Fibroblast of skin of abdomen (primary cell): ENCODE measurements at regions not wholly inside any gene's neighbourhood (a gene's known extent, or its start where the extent isn't known, plus 50 kb on each side); places are given as distances from the start of the nearest gene placed in this dataset.
"Not testable (repeated sequence)": the region's sequence is repeated elsewhere in the genome, so short reads cannot be mapped to it uniquely, and the experiment has no call there.

Experiments
- DNase-seq: peaks from one replicate; pipeline ENCODE4 v3.0.0-alpha.2; 2013

DNA sequence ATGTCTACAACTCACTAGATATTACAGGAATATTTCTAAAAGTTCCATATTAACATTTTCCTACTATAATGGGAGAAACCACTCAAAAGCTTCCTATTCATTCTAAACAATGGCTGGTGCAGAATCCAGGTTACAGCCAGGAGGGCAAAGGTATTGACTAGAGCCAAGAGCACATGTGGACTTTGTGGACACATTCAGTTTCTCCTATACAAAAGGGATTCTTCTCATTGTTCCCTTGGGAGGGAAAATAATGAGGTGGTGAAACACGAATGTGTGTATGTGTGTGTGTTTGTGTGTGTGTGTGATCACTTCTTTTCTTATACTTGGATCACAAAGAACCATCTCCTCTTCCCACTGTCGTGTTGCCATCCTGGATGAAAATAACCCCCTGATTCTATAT, 1000.0 kb downstream of the ADGRL2 start:
- no peak for DNase-seq

DNA sequence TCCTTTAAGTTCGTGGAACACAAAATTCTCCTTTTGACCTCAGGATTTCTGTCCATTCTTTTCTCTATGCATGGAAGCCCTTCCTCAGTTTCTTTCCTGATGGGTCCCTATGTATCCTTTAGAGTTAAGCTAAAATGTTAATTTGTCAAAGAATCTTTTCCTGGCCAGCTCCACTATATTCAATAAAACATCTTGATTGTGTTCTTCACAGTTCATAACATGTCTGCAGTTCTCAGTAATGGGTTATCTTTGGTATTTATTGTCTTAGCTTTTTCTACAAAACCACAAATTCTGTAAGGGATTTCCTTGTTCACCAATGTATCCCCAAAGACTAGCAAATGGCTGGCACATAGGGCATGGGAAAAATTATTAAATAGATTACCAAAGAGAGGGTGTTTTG, 998.5 kb downstream of the ADGRL2 start:
- DNase-seq = no peak

DNA sequence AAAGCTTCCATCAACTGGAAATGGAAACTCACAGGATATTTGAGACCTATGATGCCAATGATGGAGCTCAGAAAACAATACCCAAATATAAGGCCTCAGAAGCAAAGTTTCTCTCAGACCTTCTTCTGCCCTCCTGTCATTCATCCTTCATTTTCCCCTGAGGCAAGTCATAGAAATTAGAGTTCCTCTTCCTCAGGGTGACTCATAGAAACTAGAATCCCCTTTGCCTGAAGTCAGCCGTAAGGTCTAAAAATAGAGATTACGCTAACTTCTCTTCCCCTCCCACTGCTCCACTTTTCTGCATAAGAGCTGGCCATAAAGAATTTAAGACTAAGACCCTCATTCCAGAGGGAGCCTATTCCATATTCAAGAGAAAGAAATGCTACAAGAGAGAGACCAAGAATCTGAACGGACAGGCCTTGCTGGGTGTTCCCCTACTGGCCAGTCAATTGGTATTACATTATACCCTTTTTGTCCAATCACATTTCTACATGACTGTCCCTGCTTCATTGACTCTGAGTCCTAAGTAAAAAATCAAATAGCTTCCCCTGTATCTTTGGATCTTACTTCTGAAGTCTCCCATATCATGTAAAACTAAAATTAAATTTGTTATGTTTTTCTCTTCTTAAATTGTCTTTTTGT, 994.9 kb downstream of the ADGRL2 start:
- no peak for DNase-seq

DNA sequence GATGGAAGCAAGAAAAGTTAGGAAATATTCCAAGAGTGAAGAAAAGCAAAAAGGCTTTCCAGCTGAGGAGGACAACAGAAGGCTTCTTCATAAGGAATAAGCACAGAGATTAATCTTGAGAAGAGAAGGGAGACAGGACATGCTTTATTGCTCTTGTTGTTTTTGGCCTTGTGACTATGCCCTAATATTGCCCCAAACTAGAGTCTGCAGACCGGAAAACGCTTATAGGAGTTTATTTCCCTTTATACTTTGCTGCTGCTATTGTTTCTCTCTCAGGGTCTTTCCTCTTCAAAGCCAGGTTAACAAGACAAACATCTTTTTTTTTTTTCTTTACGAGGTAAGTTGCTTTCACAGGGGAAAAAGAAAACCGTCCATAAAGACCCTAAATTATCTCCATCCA, 991.4 kb downstream of the ADGRL2 start:
- DNase-seq = no peak

DNA sequence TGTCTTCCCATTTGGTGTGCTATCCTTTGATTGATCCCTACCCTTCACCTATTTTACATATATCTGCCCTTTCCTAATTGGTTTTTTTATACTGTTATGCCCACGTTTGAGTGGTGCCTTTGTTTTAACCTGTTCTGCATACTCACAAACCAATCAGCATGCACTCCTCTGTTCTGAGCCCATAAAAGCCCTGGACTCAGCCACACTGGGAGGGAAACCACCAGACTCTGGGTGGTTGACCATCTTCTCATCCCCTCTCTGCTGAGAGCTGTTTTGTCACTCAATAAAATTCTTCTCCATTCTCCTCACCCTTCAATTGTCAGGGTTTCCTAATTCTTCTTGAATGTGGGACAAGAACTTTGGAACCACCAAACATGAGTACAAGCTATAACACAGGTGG, 989.8 kb downstream of the ADGRL2 start:
- DNase-seq = no peak

DNA sequence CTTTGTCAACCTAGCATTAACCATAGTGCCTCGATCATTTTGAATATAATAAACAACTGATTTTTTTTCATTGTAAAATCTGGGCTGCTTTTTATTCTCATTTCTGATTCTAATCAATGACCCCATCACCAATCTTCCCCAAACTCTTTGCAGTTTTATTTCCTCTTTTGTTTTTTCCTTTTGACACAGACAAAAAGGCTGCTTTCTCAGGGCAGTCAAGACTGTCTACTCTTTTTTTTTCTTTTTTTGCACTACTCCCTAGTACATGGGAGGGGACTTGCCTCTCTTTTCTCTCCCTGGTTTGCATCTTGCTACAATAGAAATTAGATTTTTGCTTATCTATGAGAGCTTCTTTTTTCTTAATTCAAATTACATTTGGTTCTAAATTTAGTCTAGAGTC, 987.9 kb downstream of the ADGRL2 start:
- DNase-seq = no peak

DNA sequence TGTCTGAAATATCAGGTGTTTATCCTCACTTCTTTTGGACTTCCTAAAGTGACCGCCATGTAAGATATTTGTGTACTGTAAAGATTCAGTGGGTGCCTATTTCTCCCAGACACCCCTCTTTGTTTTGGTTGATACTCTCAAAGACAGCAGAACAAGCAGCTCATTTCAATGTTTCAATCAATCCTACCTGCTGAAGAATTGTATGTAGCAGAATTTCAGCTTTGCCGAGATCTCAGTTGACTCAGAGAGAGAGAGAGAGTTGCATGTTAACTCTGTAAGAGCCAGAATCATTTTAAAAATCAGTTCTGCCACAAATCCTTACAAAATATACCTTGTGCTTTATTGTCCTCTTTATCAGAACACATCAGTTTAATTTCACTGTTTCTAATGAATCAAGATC, 987.3 kb downstream of the ADGRL2 start:
- DNase-seq = no peak

DNA sequence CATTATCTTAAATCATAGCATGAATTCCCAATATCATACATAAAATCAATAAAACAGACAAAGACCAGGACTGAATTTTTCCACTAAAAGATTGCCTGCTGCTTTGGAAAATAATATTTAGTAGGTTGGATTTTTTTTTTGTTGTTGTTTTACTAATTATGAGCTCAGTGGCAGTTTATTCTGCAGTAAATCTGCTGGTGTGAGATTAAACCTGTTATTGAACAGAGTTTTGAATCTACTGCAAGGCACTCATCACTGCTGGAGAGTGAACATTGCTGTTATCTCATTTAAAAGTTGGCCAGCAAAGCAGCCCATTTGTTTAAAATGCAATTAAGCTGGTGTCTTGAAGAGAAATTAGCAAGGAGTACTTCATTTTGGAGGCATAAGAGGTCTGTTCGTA, 986.1 kb downstream of the ADGRL2 start:
- no peak for DNase-seq

DNA sequence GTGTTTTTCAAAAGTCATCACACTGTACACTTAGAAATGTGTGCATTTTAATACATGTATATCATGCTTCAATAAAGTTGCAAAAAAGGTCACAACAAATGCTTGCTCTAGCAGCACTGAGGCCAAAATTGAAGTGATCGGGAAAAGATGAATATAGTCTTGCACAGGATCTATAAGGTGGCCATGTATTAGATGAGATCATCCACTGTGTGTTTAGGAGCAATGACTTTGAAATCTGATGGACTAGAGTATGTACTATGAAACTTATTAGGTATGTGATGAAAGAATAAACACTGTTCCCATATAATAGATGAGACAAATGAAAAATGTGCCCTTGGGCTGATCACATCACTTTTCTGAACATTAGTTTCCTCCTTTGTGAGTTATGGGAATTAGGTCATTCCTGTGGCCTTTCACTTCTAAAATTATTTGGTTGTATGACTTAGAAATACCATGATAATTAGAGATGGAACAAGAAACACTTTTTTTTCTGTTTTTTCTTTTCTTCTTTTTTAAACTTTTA, 984.6 kb downstream of the ADGRL2 start:
- DNase-seq = peak; percentile 36

DNA sequence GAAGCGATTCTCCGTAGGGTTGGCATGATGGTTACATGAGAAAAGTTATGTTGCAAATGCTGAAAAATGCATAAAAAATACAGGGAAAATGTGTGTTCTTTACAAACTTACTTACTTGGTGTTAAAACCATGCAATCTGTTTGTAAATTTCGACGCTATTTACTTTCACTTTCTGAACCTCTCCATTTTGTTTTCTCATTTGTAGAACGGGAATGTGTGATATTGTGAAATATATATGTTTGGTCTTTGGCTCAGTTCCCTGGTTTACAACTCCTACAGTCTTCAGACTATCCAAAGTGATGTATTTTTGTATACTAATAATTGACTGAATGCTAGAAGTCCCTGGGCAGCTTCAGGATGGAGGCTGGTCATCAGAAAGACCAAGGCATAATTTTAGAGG, 982.3 kb downstream of the ADGRL2 start:
- DNase-seq = no peak

DNA sequence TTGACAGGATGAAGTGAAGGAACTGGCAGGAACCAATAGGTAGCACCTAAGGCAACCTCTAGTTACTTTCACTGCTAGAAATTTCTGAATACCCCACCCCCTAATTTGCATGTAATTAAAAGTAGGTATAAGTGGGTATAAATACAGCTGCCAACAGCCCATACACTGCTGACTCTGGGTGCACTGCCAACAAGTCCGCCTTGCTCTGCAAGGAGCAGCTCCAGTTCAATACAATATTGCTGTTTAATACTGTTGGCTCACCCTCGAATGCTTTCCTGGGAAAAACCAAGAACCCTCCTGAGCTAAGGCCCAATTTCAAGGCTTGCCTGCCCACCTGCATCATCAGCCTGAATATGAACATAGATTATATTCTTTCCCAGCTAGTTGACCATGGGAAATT, 981.9 kb downstream of the ADGRL2 start:
- no peak for DNase-seq

DNA sequence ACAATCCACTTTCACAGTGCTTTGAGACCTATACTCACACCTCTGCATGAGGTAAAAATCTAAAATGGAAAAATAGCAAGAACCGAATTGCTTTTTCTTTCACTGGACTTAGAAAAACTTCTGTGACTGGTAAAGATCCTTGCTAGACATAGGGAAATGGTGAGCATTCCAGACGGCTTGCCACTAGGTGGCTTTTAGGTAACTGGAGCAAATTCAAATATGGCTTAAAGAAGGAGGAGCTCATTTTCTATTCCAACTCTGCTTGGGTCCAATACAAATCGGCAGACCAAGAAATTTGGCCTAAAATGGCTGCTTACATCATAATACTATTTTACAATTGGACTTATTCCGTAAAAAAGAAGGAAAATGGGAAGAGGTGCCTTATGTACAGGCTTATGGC, 977.9 kb downstream of the ADGRL2 start:
- DNase-seq = no peak

DNA sequence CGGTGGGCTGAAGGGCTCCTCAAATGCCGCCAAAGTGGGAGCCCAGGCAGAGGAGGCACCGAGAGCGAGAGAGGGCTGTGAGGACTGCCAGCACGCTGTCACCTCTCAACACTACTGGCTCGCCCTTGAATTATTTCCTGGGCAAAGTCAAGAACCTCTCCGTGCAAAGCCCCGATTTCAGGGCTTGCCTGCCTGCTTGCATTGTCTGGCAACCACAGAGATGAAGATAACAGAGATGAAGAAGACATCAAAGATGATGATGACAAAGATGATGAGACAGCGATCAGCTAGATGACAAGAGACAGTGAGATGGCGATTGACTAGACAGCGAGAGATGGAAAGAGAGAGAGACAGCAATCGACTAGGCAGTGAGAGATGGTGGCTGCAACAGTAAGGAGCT, 976.5 kb downstream of the ADGRL2 start:
- no peak for DNase-seq

DNA sequence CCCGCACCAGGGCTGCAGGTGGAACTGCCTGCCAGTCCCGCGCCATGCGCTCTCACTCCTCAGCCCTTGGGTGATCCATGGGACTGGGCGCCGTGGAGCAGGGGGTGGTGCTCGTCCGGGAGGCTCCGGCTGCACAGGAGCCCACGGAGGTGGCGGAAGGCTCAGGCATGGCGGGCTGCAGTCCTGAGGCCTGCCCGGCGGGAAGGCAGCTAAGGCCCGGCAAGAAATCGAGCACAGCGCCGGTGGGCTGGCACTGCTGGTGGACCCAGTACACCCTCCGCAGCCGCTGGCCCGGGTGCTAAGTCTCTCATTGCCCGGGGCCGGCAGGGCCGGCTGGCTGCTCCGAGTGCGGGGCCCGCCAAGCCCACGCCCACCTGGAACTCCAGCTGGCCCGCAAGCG, 976.0 kb downstream of the ADGRL2 start:
- DNase-seq = not testable (repeated sequence)

DNA sequence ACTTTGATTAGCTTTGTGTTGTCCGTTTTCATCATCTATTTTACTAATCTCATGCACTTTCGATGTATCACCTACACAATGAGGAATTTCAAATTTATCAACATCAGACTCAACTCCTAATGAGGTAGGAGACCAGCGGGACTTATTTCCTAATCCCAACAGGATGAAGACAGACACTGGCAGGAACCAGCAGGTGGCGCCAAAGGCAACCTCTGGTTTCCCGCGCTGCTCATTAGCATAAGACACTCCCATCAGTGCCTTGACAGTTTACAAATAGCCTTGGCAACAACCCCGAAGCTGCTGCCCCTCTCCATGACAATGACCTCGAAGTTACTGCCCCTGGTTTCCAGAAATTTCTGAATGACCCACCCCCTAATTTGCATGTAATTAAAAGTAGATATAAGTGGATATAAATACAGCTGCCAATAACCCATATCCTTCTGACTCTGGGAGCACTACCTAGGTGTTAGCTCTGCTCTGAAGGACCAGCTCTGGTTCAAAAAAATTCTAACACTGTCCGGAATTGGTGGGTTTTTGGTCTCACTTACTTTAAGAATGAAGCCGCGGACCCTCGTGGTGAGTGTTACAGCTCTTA, 974.8 kb downstream of the ADGRL2 start:
- no peak for DNase-seq

DNA sequence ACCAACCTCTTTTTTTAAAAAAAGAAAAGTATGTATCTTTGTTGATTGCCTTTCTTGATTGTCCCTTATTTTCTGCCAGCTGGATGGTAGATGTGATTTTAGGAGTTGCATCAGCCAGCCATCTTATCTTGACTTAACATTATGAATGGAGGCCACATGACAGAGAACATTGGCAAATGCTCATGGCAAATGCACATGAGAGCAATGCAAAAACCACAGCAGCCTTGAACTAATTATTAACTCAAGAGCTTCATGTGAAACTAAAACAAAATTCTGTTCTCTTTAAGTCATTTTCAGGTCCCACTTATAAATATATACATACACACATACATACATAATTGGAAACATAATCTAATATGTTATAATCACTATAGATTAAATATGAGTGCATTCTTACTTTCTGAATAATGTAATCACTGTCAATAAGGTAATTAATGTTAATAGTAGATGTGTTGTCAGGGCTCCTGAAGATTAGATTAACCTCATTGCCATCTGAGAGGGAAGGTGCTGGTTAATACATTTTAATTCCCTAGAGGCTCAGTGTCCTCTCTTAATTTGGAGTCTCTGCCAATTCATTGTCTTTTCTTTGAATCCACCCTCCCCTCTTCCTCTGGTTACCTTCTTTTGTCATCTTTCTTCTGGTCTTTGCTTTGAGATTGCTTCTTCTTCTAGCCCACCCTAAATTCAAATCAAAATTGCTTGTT, 962.2 kb downstream of the ADGRL2 start:
- peak; percentile 9 for DNase-seq

DNA sequence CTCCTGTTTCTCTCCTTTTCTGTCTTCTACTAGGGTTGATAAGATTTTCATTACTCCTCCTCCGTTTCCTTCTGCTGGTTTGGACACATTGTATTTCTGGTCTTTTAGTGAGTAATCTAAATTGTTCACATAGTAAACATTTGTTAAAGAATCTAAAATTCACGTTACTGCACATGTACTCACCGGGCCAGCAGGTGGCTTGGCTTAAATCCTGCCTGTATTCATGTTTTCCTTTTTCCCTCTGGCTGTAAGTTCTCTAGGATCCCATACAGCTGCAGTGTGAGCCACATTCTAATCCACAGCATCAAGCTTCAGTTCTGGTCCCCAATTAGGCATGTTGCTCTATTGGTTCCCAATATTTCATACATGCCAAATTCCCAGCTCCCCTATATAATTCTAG, 958.3 kb downstream of the ADGRL2 start:
- no peak for DNase-seq

DNA sequence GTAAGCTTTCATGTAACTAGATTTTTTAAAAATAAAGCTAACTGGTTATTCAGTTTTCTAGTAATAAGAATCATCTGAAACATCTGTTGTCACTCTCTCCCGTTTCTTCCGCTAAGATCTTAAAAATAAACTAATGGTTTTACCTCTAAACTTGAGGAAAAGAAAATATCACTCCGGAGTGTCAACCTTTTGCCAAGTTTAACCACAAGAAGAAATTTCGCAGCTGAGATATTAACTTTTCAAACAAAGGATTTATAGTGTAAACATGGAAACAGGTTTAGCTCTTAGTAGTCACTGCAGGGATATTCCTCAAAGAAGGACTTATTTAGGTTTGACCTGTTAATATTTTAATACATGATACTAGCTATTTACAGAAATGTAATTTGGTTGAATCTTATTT, 954.9 kb downstream of the ADGRL2 start:
- no peak for DNase-seq

DNA sequence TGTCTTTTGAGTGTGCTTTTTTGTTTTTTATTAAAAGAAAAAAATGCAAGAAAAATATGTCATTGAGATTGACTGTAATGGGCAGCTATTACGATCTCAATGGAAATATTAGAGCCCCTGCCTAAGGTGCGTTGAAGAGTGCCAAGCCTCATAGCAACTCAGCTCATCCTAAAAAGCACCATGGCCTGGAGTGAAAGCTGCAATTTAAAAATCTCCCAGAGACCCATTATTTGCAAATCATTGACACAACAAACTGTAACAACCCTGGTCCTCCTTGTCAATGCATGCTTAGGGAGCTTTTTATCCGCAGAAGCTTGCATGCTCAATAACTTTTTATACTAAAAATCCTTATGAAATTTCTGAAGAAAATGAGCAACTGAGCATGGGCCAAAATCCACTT, 954.5 kb downstream of the ADGRL2 start:
- no peak for DNase-seq

DNA sequence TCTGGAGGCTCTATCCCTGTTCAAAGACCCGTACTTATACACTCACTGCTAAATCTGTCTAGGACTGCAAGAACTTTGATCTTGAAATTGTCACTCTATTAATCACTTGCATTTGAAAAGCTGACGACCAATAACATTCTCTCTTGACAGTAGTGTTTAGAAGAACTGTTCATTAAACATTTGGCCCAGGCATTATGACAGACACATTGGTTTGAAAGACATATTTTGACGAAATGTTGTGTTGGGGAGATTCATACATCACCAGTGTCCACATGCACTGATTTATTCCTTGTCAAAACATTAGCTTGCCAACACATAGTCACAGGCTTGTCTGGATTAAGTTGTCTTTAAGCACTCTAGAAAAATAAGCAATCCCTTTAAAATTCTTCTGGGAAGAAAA, 951.3 kb downstream of the ADGRL2 start:
- DNase-seq = peak; percentile 61

DNA sequence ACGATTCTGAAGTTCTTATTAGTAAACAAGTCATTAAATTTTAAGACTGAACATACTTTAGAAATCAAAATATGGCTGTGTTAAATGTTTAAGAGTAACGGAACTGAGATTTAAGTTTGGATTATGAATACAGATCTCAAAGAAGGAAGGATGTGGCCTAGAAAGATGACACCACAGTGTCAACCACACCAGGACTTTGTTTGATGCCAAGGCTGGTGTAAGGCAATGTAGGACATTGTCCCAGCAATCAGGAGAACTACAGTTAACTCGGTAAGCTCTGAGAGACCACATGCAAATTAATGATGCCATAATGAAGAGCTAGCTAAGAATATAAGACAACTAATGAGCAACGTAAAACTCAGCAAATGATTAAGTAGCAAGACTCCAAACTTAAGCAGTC, 932.9 kb downstream of the ADGRL2 start:
- DNase-seq = no peak

DNA sequence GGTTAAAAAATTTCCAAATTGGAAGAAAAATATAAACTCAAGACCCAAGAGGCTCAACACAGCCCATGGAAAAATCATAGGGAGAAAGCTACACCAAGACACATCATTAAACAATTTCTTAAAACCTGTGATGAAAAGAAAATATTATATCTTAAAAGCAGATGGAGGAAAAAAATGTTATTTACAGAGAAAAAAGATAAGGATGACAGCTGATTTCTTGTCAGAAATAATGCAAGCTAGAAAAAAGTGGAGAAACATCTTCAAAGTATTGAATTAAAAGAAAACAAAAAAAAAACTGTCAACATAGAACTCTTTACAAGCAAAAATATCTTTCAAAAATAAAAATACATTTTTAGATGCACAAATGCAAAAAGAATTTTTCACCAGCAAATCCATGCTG, 930.5 kb downstream of the ADGRL2 start:
- DNase-seq = no peak

DNA sequence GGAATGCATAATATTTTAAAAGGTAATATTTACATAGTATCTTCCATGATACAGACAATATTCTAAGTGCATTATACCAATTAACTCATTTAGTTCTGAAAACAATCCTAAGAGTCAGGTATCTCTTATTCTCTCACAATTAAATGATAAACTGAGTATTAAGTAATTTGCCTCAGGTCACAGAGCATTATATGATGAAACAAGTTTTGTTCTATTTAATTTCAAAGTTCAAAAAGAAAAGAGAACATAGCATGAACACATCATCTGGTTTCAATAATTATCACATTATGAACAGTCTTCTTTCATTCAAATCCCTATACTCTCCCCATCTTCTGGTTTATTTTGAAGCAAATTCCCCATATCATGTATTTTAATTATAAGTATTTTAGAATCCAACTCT, 927.5 kb downstream of the ADGRL2 start:
- DNase-seq = no peak

DNA sequence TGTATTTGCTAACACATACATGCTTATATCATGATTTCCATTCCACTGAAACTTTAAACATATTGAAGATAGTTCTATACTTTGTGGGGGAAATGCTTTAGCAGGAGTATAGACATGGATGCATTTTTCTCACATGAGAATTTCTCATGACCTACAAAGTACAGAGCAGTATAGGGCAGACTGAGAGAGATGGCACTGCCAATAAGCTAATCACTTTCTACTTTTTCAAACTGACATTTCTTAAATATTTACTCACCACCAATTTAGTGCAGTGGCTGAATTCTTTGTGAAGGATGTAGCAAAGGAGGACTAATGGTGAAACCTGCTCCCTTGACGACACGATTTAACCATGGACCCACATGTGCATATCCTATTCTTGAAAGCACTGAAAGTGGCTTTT, 923.5 kb downstream of the ADGRL2 start:
- no peak for DNase-seq
